Keratinocyte (primary cell): ENCODE measurements at regions not wholly inside any gene's neighbourhood (a gene's known extent, or its start where the extent isn't known, plus 50 kb on each side); places are given as distances from the start of the nearest gene placed in this dataset.

Source experiments
- DNase-seq: peaks from one replicate; pipeline ENCODE4 v3.0.0-alpha.2; 2011; ENCODE audit warnings: low read depth, missing footprints, low spot score
- FAIRE-seq: peaks from 2 replicates; lab custom pipeline; 2011; peaks lifted over from hg19 to GRCh38; lab: Jason Lieb, UNC
- H2AFZ ChIP-seq: 2 replicates; pipeline ENCODE4 v1.6.0; 2012; ENCODE audit warnings: low read length, control low read depth, inconsistent platforms; ENCODE audit not compliant: control insufficient read depth
- H3K27ac ChIP-seq: 2 replicates; pipeline ENCODE4 v1.5.1; 2011; ENCODE audit warnings: low read length; ENCODE audit not compliant: control insufficient read depth, insufficient read depth
- H3K27me3 ChIP-seq: 3 replicates; pipeline ENCODE4 v1.6.0; 2011; ENCODE audit warnings: low read length; ENCODE audit not compliant: control insufficient read depth, insufficient read depth; ENCODE audit errors: extremely low read depth
- H3K36me3 ChIP-seq, 2 experiments: 2 replicates in 1 of 2; 3 replicates in 1 of 2; pipeline ENCODE4 v1.5.1; 2011; ENCODE audit warnings: low read length in 2 of 2, mild to moderate bottlenecking in 1 of 2; ENCODE audit not compliant: control insufficient read depth in 2 of 2, insufficient read depth in 2 of 2; ENCODE audit errors: extremely low read depth in 1 of 2
- H3K4me1 ChIP-seq: 3 replicates; pipeline ENCODE4 v1.5.1; 2011; ENCODE audit warnings: low read length; ENCODE audit not compliant: control insufficient read depth, insufficient read depth; ENCODE audit errors: extremely low read depth
- H3K4me2 ChIP-seq: 3 replicates; pipeline ENCODE4 v1.6.0; 2011; ENCODE audit warnings: low read depth, low read length; ENCODE audit not compliant: control insufficient read depth, insufficient read depth; ENCODE audit errors: extremely low read depth
- H3K4me3 ChIP-seq, 3 experiments: fragments of 200-600 bp in 1 of 3; sonication (generic) in 1 of 3; 2 replicates in 2 of 3; 3 replicates in 1 of 3; pipeline ENCODE4 v1.5.1; 2011 to 2016; ENCODE audit warnings: low read length in 3 of 3, mild to moderate bottlenecking in 3 of 3, control low read depth in 2 of 3, inconsistent platforms in 1 of 3, low read depth in 1 of 3, mixed read lengths in 1 of 3, mixed run types in 1 of 3, moderate library complexity in 1 of 3; ENCODE audit not compliant: control insufficient read depth in 2 of 3, insufficient read depth in 2 of 3; ENCODE audit errors: extremely low read depth in 1 of 3
- H3K79me2 ChIP-seq: 2 replicates; pipeline ENCODE4 v1.6.0; 2012; ENCODE audit warnings: low read length; ENCODE audit not compliant: control insufficient read depth, insufficient read depth
- H3K9ac ChIP-seq: 3 replicates; pipeline ENCODE4 v1.6.0; 2011; ENCODE audit warnings: low read length; ENCODE audit not compliant: control insufficient read depth, insufficient read depth; ENCODE audit errors: extremely low read depth
- H3K9me1 ChIP-seq: 3 replicates; pipeline ENCODE4 v1.6.0; 2011; ENCODE audit warnings: low read length; ENCODE audit not compliant: control insufficient read depth, insufficient read depth; ENCODE audit errors: extremely low read depth
- H3K9me3 ChIP-seq: 2 replicates; pipeline ENCODE4 v1.5.1; 2012; ENCODE audit warnings: low read depth, low read length; ENCODE audit not compliant: control insufficient read depth
- H4K20me1 ChIP-seq: 3 replicates; pipeline ENCODE4 v1.6.0; 2011; ENCODE audit warnings: low read length; ENCODE audit not compliant: control insufficient read depth, insufficient read depth; ENCODE audit errors: extremely low read depth
- EZH2 ChIP-seq: IDR thresholded peaks from one replicate; pipeline ENCODE4 v1.6.1; 2012; ENCODE audit warnings: inconsistent platforms, mild to moderate bottlenecking, low read length, moderate library complexity
- dilution Hi-C: fragments of 300-500 bp; cut with MboI; formaldehyde crosslinking; loops from one replicate; pipeline ENCODE4 v1.7.0; 2020; ENCODE audit warnings: low sequenced_read_pairs; ENCODE audit not compliant: extremely low pct_ligation_motif_present
- TF ChIP-seq, protein P1 (sequence below), 3 experiments: IDR thresholded peaks in 1 of 3; conservative IDR thresholded peaks in 1 of 3; optimal IDR thresholded peaks in 1 of 3; 2 replicates in 2 of 3; 3 replicates in 1 of 3; pipeline versions ENCODE3 to v1.5.1; 2011; ENCODE audit warnings: low read length in 3 of 3, mild to moderate bottlenecking in 3 of 3, moderate library complexity in 2 of 3, control low read depth in 1 of 3, inconsistent platforms in 1 of 3; ENCODE audit not compliant: insufficient read depth in 2 of 3; ENCODE audit errors: extremely low read depth in 1 of 3

DNA sequence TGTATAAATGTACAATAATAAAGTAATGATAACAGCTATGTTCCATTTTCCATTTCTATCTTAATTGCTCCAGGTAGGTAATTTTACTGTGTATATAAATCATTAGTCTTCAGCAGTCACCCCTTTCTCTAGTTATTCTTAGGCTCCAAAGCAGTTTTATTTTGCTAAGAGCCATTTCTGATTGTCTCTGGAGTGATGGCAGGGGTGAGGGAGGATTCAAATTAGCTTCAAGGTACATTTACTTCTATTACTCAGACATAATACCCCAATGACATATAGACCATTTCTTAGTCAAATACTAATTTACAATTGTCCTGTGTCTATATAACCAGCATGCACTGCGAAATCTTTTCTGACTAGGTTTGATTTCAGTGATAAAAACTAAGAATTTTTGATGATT, 663.4 kb upstream of the PRMT6 start:
- no peaks in the 10 kb centered on the region for H3K79me2 ChIP-seq
- H2AFZ ChIP-seq: no peak overlapping the region
- no peaks in the 10 kb centered on the region for H3K36me3 ChIP-seq
- no peak for FAIRE-seq
- no peak overlapping the region for H3K9ac ChIP-seq
- H3K4me2 ChIP-seq: no peak overlapping the region
- no peak overlapping the region for H3K4me3 ChIP-seq
- TF ChIP-seq, protein P1, sequence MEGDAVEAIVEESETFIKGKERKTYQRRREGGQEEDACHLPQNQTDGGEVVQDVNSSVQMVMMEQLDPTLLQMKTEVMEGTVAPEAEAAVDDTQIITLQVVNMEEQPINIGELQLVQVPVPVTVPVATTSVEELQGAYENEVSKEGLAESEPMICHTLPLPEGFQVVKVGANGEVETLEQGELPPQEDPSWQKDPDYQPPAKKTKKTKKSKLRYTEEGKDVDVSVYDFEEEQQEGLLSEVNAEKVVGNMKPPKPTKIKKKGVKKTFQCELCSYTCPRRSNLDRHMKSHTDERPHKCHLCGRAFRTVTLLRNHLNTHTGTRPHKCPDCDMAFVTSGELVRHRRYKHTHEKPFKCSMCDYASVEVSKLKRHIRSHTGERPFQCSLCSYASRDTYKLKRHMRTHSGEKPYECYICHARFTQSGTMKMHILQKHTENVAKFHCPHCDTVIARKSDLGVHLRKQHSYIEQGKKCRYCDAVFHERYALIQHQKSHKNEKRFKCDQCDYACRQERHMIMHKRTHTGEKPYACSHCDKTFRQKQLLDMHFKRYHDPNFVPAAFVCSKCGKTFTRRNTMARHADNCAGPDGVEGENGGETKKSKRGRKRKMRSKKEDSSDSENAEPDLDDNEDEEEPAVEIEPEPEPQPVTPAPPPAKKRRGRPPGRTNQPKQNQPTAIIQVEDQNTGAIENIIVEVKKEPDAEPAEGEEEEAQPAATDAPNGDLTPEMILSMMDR (optimal IDR thresholded peaks at IDR 0.05 in 1 of 3, IDR thresholded peaks at IDR 0.05 in 1 of 3, conservative IDR thresholded peaks at IDR 0.05 in 1 of 3; ENCODE audit: extremely low read depth in 1 of 3, insufficient read depth in 2 of 3, low read length in 3 of 3): no peak
- no peak for TF ChIP-seq EZH2
- H4K20me1 ChIP-seq: no peaks in the 10 kb centered on the region
- no peak overlapping the region for H3K27ac ChIP-seq
- H3K9me3 ChIP-seq: no peaks in the 10 kb centered on the region
- H3K4me1 ChIP-seq: no peaks in the 10 kb centered on the region
- H3K9me1 ChIP-seq: no peaks in the 10 kb centered on the region
- H3K27me3 ChIP-seq: no peaks in the 10 kb centered on the region
- dilution Hi-C loops: no loop called here
- no peak for DNase-seq

DNA sequence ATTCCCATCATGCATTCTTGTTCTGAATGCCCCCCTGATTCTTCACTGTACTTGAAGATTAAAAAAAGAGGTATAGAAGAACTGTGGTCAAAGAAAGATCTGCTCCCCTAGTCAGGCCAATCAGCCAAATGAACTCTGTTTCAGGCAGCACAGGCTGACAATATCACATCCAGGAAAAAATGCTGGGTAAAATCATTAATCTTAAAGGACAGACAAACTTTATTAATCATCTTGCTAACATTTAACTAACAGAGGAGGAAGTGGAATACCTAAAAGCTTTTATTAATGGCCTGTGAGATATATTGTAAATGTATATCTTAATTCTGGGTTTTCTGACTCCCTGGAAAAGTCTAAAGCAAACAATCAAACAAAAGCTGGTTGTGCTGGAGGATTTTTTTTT, 660.5 kb upstream of the PRMT6 start:
- Histone ChIP-seq H2AFZ (no peak overlapping the region), H3K9me1 (no peaks in the 10 kb centered on the region), H3K4me2 (no peak overlapping the region), H3K4me1 (no peaks in the 10 kb centered on the region), H3K9ac (no peak overlapping the region), H3K9me3 (no peaks in the 10 kb centered on the region), H3K36me3 (no peaks in the 10 kb centered on the region), H3K27me3 (no peaks in the 10 kb centered on the region), H3K4me3 (no peak overlapping the region), H3K27ac (no peak overlapping the region), H3K79me2 (no peaks in the 10 kb centered on the region), H4K20me1 (no peaks in the 10 kb centered on the region)
- DNase-seq (no peak), FAIRE-seq (no peak)
- dilution Hi-C loops: no loop called here
- TF ChIP-seq, protein P1 (optimal IDR thresholded peaks at IDR 0.05 in 1 of 3, IDR thresholded peaks at IDR 0.05 in 1 of 3, conservative IDR thresholded peaks at IDR 0.05 in 1 of 3; ENCODE audit: extremely low read depth in 1 of 3, insufficient read depth in 2 of 3, low read length in 3 of 3): no peak
- TF ChIP-seq EZH2: no peak
